ENCODE measurements at regions not wholly inside any gene's neighbourhood (a gene's known extent, or its start where the extent isn't known, plus 50 kb on each side); places are given as distances from the start of the nearest gene placed in this dataset.

DNA sequence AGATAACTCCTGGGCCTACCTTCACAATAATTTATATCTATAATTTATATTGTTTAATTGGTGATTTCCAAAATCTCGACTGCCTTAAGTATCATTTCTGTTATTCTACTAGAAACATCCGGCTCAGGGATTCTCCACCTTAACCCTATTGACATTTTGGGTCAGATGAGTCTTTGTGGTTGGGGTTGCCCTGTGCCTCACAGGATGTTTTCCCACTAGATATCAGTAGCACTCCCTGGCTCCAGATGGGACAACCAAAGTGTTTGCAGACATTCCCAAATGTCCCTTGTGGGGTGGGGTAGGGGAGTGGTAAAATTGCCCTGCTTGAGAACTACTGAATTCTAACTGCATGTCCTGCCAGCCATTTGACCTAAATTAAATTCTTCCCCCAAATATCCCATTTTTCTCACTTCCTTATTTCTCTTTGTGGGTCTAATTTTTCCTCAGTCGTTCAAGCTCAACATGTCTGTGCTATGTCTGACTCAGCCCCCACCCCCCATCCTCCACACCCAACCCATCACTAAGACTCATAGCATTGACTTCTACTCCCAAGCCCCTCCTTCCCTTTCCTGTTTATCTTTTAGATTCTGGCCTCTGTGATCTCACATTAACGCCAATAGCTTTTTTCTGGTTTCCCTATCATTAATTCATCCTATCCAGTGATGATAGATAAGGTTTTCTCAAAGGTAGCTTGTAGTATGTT, 545.1 kb downstream of the EFNB2 start:
- intact Hi-C loops (cut with micrococcal nuclease): no loop called here

DNA sequence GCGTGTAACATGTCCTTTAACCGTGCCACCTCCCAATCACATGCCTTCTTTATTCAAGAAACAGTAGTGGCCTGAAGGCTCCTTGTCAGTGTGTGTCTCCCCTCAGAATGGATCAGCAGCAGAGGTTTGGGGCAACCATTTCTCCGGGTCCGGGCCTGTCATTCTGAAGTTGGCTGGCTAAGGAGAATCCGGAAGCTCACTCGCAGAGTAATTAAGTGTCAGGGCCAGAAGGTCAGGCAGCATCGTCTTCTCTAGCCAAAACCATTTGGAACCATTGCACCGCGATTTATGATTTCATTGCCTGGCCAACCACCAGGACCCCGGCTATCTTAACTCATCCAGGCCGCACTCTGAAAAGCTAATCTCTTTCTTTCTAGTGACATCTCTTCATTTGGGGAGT, 550.8 kb downstream of the EFNB2 start:
- intact Hi-C loops (cut with micrococcal nuclease): no loop called here

DNA sequence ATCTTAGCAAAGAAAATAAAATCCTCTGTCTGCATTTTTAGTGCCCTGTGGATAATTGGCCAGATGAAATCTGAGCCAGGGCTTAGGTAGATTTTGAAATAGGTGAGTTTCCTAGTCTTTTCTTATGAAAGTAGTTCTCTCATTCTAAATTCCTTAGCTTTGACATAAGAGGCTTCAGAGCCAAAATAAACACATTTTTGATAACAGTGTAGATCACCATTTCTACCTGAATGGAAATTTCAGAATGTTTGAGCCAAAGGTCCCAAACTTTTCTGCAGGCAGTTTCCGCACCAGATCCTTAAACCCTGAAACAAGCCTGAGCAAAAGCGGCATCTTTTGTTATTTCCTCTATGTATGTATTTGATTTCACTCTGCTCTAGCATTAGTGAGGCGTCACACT, 551.2 kb downstream of the EFNB2 start:
- intact Hi-C loops (cut with micrococcal nuclease): no loop called here

DNA sequence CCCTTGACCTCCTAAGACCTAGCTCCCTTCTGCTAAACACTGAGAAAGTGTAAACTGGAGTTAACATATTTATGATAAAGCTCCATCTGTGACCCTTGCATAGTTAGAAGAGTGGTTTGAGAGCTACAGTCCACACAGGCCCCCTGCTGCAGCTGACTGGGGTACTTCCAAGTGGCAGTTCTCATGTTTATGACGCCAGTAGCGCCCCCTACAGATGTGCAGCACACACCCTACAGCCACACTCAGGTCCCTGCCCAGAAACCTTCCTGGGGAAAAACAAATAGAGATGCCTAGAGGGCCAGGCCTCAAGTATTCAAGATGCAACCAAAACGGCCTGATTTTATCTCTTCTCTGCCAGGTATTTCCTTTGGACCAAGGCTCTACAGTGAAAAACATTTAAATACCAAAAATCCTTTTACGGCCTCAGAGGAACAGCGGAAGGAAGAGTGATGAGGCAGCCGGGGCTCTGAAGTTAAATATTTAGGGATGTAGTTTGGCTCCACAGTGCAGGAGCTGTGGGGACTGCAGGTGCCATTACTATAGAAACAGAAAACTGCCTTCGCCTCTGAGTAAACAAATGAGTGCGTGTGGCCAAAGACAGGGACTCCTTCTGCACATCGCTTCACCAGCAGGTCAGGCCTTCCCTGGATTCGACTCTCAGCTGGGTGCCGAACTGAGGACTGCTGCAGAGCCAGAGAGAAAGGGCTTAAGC, 553.1 kb downstream of the EFNB2 start:
- intact Hi-C loops (cut with micrococcal nuclease): no loop called here

DNA sequence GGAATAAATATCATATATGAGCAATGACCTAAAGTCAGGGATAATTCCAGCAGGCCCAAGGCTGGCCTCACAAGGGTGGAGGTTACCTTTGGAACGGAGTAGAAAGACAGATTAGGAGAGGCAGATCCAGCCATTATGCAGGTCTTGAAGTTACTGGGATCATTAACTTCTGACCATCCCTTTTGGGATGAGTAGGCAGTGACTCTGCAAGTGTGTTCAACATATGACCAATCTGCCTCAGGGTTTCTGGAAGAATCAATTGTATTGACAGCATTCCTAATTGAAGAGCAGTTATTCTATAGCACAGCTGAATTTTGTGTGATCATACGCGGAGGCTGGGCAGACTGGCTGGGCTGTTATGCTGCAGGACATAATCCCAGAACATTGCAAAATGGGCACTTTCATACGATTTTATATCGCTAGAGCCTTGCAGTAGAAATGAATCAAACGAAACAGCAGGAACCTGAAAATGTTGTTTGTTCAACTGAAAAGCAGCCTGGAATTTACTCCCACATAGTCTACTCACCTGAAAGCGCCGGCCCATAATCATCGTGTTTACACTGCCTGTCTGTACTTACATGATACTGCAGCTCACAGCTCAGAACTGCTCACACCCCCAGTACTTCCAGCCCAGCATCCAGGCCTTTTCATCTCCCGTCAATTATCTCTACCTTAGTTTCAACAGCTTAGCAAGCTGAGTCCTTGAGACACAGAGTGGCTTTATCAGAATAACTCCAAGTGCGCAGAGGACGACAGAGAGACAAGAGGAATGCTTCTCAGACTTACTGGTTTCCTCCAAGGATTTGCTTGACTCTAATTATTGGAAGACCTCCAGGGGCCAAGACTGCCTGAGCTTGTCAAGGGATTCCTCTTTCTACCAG, 556.1 kb downstream of the EFNB2 start:
- intact Hi-C loops (cut with micrococcal nuclease): no loop called here

DNA sequence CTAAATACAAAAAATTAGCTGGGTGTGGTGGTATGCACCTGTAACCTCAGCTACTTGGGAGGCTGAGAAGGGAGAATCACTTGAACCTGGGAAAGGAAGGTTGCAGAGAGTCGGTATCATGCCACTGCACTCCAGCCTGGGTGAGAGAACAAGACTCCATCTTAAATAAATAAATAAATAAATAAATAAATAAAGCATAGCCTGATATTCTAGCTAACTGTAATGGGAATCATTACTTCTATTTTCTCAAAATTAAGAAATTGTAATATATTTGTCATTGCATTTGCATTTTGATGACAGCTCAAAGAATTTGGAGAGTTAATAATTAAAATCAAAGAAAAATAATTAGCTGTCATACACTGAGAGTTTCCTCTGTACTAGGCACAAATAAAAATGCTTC, 561.1 kb downstream of the EFNB2 start:
- intact Hi-C loops (cut with micrococcal nuclease): no loop called here

DNA sequence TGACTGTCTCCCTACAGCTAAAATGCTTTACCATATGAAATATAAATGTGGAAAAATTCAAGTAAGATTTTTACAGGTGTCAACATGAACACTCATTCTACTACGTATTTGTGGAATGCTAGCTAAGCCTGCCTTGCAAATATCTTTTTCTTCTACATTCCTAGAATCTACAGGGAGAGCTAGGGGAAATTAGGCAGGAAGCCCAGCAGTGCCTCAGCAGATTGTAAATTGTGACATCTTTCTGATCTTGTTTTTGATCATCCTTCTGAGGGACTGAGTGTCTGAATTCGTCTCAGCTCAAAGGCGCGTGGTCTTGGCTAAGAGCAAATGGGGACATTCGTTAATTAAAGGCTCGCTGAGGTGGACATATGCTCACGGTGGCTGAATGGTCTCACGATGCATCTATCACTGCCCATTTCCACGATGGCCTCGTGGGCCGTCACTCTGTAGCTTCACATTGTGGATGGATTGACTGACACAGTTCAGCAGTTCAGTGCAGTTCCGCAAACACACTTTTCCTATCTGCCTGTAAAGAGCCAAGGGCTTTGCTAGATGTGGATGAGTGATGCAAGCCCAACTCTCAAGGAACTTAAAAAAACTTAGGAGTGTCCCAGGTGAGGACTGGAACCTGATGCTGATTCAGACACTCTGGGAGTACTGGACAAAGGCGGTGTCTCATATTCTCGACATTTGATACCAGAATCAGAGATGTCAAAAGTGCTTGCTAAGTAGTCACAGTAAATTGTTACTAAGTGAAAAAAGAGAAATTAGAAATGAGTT, 562.5 kb downstream of the EFNB2 start:
- intact Hi-C loops (cut with micrococcal nuclease): no loop called here

DNA sequence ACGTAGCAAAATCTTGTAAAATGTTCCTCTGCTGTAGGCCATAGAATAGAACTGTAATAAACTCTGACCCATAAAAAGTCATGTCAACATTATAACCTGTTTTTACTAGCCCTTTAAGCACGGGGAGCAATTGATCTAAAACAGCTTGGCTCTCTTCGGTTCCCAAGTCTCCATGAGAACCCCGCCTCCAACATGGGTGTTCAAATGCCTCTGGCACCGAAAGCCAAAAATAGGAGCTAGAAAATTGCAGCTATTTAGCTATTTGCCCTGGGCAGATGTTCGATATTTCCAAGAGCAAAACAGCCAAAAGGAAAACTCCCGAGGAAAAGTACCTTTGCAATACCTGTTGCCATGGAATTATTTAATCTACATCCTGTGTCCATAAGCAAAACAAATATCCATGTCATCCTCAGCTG, 563.1 kb downstream of the EFNB2 start:
- intact Hi-C loops (cut with micrococcal nuclease): no loop called here

DNA sequence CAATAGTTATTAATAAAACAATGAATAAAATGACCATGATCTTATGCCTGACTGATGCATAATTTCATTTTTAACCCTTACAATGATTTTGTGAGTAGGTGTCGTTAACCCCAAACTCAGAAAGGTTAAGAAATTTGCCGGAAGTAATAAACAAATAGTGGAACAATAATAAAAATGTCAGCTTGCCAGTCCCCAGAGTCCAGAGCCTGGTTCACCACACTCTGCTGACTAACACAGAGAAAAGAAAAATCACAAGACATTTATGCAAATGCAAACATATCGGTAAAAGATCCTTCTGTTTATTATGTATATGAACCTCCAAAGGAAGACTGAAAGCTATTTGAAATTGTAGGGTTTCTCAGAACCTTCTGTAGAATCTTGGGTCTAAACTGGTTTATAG, 563.7 kb downstream of the EFNB2 start:
- intact Hi-C loops (cut with micrococcal nuclease): no loop called here

DNA sequence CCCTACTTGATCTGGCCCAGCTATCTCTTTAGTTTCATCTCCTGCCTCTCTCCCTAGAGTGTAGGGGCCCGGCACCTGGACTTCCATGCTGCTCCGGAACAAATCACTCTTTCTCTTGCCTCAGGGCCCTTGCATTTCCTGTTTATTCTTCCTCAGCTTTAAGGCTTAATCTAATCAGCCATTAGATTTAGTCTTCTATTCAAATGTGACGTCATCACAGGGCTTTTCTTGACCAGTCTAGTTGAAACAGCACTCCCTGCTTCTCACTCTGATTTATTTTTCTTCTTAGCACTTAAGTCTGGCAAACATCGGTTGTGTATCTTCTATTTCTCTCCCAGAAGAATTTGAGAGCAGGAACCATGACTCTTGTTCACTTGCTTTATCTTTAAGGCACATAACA, 564.1 kb downstream of the EFNB2 start:
- intact Hi-C loops (cut with micrococcal nuclease): no loop called here

DNA sequence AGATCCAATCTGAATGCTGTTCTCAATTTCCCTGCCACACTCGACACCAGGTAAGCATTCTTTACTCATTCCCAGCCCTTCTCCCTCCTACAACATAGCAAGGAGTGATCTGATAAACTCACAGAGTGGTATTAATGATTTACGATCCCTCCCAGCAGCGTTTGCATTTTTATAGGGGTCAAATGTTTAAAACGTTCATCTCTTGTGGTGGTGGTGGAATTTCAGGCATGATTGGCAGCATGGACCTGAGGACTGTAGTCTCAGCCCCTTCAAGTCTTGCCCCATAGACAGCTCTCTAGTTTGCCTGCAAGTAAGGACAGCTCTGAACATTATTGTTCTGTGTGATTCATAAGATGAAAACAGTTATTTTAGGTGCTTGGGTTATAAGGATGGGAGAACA, 565.7 kb downstream of the EFNB2 start:
- intact Hi-C loops (cut with micrococcal nuclease): no loop called here

DNA sequence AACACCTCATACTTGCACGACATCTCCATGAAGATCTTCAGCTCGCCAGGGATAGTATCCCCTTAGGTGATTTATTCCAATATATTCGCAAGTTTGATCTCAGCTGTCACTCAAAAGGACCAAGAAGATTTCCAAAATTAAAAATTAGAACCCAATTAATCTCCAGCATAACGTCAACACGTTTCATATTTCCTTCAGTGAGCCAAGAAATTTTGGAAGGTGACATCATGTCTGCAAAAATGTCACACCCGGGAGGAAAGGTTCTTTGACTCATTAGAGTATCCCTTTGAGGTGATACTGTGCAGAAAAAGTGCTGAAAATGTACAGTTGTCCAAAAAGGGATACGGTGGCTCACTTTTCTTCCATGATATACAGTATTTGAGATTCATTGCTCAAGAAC, 569.6 kb downstream of the EFNB2 start:
- intact Hi-C loops (cut with micrococcal nuclease): no loop called here

DNA sequence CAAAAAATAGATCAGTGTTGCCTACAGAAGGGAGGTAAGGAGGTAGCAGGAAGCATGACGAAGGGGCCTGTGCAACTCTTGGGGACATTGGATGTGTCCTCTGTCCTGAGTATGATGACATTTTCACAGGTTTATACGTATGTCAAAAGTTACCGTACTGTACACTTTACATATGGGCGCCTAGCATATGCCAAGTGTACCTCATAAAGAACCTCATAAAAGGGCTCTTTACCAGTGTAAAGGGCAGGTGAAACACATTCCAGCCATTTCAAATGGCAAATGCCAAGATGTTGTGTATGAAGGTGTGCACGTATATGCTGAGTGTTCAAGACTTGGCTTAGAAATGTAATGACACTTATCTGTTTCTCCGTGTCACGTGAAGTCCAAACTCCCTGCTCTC, 573.4 kb downstream of the EFNB2 start:
- intact Hi-C loops (cut with micrococcal nuclease): no loop called here

DNA sequence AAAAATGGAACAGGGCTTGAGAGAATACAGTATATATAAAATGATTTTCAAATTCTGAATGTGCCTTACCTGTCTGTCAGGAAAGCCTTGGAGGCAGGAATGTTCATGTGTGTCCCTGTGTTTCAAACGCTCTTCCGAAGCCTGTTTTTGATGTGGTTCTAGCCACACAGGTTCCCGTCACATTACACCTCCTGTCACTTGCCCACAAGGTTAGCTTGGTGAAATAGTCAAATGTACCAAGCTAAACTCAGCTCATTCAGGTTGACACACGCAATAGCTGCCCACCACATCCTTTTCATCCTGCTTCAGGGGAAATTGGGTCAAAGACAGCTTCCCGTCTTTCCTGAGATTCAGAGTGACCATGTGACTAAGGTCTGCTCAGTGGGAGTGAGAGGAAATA, 574.0 kb downstream of the EFNB2 start:
- intact Hi-C loops (cut with micrococcal nuclease): no loop called here

DNA sequence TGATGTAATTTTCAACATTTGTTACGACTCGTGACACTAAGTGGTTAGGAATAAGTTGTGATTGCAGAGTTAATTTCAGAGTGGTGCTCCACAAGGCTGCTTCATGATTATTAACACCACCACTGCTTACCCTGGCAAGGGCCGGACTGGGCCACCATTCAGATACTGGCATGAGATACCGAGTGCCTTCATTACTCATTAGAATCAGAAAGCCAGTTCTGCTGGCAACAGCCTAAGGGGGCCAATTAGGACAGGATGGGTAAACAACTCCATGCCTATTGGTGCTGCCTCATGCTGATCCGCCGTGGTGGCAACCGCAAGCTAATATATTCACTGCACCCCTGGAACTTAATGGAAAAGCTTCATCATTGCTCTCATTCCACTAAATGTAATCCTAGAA, 575.1 kb downstream of the EFNB2 start:
- intact Hi-C loops (cut with micrococcal nuclease): no loop called here

DNA sequence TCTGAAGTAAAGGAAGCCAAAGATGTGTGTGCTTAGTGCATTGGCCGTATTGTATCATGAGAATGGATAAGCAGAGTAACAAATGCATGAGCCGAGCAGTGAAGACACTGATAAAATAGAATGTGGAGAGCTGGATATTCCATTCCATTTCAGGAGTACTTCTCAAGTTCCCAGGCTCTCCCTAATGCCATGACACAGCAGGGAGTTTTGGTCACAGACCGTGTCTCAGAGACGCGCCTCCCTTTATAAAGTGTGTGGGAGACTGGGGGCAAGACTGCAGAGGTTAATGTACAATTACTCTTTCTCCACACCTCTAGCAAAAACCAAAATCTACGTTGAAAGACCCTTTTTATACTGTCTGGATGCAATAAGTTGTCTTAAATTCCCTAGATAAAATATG, 575.6 kb downstream of the EFNB2 start:
- intact Hi-C loops (cut with micrococcal nuclease): no loop called here

DNA sequence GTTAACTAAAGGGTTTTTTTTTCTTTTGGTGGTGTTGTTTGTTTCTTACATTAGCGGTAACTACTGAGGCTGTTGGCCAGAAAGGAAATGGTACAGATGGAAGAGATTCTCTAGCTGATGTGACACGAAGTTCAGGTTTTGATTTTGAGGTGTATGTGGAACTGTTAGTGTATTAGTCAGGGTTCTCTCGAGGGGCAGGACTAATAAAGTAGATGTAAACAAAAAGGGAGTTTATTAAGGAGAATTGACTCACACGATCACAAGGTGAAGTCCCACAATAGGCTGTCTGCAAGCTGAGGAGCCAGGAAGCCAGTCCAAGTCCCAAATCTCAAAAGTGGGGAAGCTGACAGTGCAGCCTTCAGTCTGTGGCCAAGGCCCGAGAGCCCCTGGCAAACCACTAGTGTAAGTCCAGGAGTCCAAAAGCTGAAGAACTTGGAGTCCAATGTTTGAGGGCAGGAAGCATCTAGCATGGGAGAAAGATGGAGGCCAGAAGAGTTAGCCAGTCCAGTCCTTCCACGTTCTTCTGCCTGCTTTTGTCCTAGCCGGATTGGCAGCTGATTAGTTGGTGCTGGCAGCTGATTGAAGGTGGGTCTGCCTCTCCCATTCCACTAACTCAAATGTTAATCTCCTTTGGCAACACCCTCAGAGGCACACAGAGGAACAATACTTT, 577.6 kb downstream of the EFNB2 start:
- intact Hi-C loops (cut with micrococcal nuclease): no loop called here

DNA sequence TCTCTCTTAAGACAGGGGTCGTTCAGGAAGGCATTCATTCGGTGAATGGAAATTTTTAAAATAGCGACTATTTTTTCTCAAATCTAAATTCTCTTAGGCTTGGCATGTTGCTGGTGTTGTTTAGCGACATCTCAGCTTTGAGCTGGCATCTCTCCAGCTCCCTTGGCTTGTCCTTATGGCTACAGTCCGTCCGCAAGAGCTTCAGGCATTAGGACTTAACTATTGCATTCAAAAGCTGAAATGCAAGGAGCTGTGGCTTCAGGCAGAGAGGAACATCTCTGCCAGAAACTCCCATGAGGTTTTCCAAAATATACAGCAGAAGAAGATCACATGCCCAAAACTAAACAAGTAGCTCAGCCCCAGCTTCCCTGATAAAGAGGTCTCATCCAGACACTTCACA, 578.5 kb downstream of the EFNB2 start:
- intact Hi-C loops (cut with micrococcal nuclease): no loop called here

DNA sequence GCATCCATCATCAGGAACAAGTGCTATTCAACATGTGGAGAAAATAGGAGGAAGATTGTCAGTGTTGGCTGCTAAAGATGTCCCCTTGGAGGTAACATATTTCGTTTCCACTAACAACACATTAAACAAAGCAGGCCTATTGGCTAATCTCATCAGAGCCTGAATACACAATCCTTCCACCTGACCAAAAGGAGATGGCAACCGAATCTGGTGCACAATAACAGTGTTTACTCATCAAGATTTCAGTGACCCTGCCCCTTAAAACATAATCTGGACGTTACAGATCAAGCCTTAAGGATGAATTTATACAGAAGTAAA, 582.5 kb downstream of the EFNB2 start:
- intact Hi-C loops (cut with micrococcal nuclease): no loop called here

DNA sequence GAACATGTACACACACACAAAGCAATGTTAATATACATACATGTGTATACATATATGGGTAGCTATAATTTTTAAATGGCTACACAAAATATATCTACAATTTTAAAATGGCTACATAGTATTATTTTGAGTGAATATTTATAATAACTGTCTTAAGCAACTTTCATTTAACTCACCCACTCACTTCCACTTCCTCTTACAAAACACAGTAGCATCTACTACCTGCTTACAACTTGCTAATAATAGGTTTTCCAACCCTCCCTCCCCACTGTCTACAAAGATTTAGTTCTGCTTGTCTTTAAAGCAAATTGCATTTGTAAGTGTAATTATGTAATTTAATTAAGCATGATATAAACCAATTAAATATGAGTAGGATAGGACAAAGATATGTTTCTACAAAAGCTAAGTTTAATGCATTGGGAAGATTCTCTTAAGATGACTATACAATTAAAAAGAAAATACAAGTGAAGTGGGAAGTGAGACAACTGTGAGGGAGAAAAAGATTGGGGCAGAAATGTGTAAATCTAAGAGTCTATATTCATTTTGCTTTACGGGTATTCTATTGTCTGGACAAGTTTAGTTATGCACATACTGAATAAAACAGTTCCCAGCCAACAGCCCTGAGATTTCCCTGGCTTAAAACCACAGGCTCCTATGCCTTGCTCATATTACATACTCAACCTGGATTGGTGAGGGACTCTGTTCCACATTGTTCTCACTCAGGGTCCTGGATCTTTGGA, 583.1 kb downstream of the EFNB2 start:
- intact Hi-C loops (cut with micrococcal nuclease): no loop called here
